WTC11 (cell line): ENCODE measurements at regions not wholly inside any gene's neighbourhood (a gene's known extent, or its start where the extent isn't known, plus 50 kb on each side); places are given as distances from the start of the nearest gene placed in this dataset.

Experiments
- ETV6 ChIP-seq: sonication (generic); formaldehyde crosslinking; IDR thresholded peaks from 2 replicates; pipeline ENCODE4 v1.8.1; 2022; ENCODE audit warnings: mild to moderate bottlenecking, missing genetic modification reagents
- FOXJ3 ChIP-seq: sonication (generic); formaldehyde crosslinking; IDR thresholded peaks from 2 replicates; pipeline ENCODE4 v1.9.0; 2021; ENCODE audit warnings: missing genetic modification reagents, mild to moderate bottlenecking, borderline replicate concordance
- JUN ChIP-seq: sonication (generic); formaldehyde crosslinking; IDR thresholded peaks from 2 replicates; pipeline ENCODE4 v1.8.0; 2023; ENCODE audit warnings: mild to moderate bottlenecking, missing genetic modification reagents
- NFYB ChIP-seq: sonication (generic); formaldehyde crosslinking; conservative IDR thresholded peaks from 2 replicates; pipeline ENCODE4 v1.8.0; 2022; ENCODE audit warnings: low read depth, missing genetic modification reagents
- RELA ChIP-seq: sonication (generic); formaldehyde crosslinking; IDR thresholded peaks from 2 replicates; pipeline ENCODE4 v1.8.1; 2022; ENCODE audit warnings: missing genetic modification reagents, mild to moderate bottlenecking, borderline replicate concordance
- SP1 ChIP-seq: sonication (generic); formaldehyde crosslinking; conservative IDR thresholded peaks from 2 replicates; pipeline ENCODE4 v1.8.1; 2022; ENCODE audit warnings: missing genetic modification reagents
- TEAD4 ChIP-seq: sonication (generic); formaldehyde crosslinking; IDR thresholded peaks from 2 replicates; pipeline ENCODE4 v1.8.0; 2022; ENCODE audit warnings: mild to moderate bottlenecking, missing genetic modification reagents
- TP53 ChIP-seq: sonication (generic); formaldehyde crosslinking; IDR thresholded peaks from 2 replicates; pipeline ENCODE4 v1.8.1; 2023; ENCODE audit warnings: mild to moderate bottlenecking, missing genetic modification reagents
- ZNF416 ChIP-seq: fragments of 250-450 bp; sonication (Bioruptor Pico); IDR thresholded peaks from 2 replicates; pipeline ENCODE4 v1.9.0; 2021; ENCODE audit warnings: mild to moderate bottlenecking, inconsistent platforms
- TF ChIP-seq, protein P1 (sequence below): sonication (generic); formaldehyde crosslinking; IDR thresholded peaks from 2 replicates; pipeline ENCODE4 v1.8.1; 2023; ENCODE audit warnings: mild to moderate bottlenecking, missing genetic modification reagents, moderate library complexity
- TF ChIP-seq, protein P2 (sequence below): fragments of 200-600 bp; IDR thresholded peaks from 2 replicates; pipeline ENCODE4 v1.8.0; 2022; ENCODE audit warnings: antibody characterized with exemption
- TF ChIP-seq, protein P3 (sequence below): sonication (generic); formaldehyde crosslinking; IDR thresholded peaks from 2 replicates; pipeline ENCODE4 v1.8.0; 2022; ENCODE audit warnings: mild to moderate bottlenecking, missing genetic modification reagents
- TF ChIP-seq, protein P4 (sequence below): sonication (generic); formaldehyde crosslinking; IDR thresholded peaks from 2 replicates; pipeline ENCODE4 v1.8.0; 2022; ENCODE audit warnings: mild to moderate bottlenecking, missing genetic modification reagents
- TF ChIP-seq, protein P5 (sequence below): sonication (generic); formaldehyde crosslinking; IDR thresholded peaks from 2 replicates; pipeline ENCODE4 v1.8.1; 2023; ENCODE audit warnings: mild to moderate bottlenecking, missing genetic modification reagents, borderline replicate concordance

DNA sequence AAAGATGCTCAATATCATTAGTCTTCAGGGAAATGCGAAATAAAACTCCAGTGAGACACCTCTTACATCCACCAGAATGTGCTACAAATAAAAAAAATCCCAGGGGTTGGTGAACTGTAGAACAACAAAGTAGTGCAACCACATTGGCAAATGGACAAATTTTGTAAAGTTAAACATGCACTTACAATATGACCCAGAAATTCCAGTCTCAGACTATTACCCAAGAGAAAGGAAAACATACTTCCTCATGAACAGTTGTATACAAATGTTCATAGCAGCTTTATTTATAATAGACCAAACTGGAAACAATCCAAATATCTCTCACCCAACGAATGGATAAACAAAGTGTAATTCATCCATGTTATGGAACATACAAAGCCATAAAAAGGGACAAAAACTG lies 239.5 kb downstream of the ABCC12 start:
- TF ChIP-seq NFYB (CRISPR knock-in tag), result no peak
- no peak for TF ChIP-seq ETV6 (CRISPR knock-in tag)
- TF ChIP-seq, protein P1, sequence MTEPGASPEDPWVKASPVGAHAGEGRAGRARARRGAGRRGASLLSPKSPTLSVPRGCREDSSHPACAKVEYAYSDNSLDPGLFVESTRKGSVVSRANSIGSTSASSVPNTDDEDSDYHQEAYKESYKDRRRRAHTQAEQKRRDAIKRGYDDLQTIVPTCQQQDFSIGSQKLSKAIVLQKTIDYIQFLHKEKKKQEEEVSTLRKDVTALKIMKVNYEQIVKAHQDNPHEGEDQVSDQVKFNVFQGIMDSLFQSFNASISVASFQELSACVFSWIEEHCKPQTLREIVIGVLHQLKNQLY (CRISPR knock-in tag), result no peak
- TF ChIP-seq, protein P2, sequence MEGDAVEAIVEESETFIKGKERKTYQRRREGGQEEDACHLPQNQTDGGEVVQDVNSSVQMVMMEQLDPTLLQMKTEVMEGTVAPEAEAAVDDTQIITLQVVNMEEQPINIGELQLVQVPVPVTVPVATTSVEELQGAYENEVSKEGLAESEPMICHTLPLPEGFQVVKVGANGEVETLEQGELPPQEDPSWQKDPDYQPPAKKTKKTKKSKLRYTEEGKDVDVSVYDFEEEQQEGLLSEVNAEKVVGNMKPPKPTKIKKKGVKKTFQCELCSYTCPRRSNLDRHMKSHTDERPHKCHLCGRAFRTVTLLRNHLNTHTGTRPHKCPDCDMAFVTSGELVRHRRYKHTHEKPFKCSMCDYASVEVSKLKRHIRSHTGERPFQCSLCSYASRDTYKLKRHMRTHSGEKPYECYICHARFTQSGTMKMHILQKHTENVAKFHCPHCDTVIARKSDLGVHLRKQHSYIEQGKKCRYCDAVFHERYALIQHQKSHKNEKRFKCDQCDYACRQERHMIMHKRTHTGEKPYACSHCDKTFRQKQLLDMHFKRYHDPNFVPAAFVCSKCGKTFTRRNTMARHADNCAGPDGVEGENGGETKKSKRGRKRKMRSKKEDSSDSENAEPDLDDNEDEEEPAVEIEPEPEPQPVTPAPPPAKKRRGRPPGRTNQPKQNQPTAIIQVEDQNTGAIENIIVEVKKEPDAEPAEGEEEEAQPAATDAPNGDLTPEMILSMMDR, result no peak
- TF ChIP-seq, protein P3, sequence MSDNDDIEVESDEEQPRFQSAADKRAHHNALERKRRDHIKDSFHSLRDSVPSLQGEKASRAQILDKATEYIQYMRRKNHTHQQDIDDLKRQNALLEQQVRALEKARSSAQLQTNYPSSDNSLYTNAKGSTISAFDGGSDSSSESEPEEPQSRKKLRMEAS (CRISPR knock-in tag), result no peak
- no peak for TF ChIP-seq TP53
- TF ChIP-seq SP1 (CRISPR knock-in tag), result no peak
- TF ChIP-seq, protein P4, sequence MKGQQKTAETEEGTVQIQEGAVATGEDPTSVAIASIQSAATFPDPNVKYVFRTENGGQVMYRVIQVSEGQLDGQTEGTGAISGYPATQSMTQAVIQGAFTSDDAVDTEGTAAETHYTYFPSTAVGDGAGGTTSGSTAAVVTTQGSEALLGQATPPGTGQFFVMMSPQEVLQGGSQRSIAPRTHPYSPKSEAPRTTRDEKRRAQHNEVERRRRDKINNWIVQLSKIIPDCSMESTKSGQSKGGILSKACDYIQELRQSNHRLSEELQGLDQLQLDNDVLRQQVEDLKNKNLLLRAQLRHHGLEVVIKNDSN (CRISPR knock-in tag), result no peak
- TF ChIP-seq JUN (CRISPR knock-in tag), result no peak
- no peak for TF ChIP-seq ZNF416 (CRISPR knock-in tag)
- TF ChIP-seq TEAD4, result no peak
- TF ChIP-seq, protein P5, sequence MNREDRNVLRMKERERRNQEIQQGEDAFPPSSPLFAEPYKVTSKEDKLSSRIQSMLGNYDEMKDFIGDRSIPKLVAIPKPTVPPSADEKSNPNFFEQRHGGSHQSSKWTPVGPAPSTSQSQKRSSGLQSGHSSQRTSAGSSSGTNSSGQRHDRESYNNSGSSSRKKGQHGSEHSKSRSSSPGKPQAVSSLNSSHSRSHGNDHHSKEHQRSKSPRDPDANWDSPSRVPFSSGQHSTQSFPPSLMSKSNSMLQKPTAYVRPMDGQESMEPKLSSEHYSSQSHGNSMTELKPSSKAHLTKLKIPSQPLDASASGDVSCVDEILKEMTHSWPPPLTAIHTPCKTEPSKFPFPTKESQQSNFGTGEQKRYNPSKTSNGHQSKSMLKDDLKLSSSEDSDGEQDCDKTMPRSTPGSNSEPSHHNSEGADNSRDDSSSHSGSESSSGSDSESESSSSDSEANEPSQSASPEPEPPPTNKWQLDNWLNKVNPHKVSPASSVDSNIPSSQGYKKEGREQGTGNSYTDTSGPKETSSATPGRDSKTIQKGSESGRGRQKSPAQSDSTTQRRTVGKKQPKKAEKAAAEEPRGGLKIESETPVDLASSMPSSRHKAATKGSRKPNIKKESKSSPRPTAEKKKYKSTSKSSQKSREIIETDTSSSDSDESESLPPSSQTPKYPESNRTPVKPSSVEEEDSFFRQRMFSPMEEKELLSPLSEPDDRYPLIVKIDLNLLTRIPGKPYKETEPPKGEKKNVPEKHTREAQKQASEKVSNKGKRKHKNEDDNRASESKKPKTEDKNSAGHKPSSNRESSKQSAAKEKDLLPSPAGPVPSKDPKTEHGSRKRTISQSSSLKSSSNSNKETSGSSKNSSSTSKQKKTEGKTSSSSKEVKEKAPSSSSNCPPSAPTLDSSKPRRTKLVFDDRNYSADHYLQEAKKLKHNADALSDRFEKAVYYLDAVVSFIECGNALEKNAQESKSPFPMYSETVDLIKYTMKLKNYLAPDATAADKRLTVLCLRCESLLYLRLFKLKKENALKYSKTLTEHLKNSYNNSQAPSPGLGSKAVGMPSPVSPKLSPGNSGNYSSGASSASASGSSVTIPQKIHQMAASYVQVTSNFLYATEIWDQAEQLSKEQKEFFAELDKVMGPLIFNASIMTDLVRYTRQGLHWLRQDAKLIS (CRISPR knock-in tag), result no peak
- TF ChIP-seq RELA (CRISPR knock-in tag), result no peak
- no peak for TF ChIP-seq FOXJ3
